Activated CD8-positive, alpha-beta memory T cell treated with anti-CD3 and anti-CD28 coated beads, Interleukin-2, amount 50 U/mL, for 4 hours (primary cell): ENCODE measurements at regions not wholly inside any gene's neighbourhood (a gene's known extent, or its start where the extent isn't known, plus 50 kb on each side); places are given as distances from the start of the nearest gene placed in this dataset.

Experiments
- DNase-seq: peaks from one replicate; pipeline ENCODE4 v3.0.0-alpha.2; 2020

DNA sequence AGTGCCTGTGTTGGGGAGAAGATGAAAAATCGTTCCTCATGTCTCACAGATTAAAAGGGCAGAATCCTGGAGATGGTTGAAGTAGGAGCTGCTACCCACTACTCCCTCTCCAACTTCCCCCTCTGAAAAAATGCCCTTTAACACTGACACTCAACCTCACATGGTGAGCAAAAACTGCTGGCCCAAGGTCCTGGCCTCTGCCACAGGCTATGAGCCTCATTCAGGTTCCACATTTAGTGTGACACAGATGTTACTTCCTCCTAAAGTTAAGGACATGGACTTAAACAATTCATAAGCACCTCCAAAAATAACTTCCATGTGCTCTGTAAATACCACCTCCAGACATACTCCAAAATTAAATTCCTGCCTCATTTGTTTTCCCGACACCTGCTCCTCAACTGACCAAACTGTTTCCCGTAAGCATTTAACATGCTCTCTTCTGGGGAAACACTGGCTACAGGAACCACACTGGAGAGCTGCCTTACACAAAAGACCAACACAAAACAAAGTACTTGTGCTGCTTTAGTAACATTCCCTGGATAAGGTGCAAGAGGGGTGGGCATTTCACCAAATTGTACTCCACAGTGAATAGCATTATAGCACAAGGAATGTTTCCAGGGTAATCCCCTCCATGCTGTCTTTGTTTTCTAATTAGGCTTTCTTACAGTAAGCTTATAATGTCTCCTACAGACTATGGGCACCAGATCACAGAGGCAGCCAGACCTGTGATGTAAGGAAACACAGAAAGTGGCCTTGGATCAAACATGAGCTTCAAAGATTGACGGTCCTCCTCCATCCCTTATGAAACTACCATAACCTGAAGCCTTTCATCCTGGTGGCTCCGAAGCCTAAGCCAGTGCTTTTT, 57.0 kb downstream of the PHLDA1 start:
- DNase-seq, result no peak

DNA sequence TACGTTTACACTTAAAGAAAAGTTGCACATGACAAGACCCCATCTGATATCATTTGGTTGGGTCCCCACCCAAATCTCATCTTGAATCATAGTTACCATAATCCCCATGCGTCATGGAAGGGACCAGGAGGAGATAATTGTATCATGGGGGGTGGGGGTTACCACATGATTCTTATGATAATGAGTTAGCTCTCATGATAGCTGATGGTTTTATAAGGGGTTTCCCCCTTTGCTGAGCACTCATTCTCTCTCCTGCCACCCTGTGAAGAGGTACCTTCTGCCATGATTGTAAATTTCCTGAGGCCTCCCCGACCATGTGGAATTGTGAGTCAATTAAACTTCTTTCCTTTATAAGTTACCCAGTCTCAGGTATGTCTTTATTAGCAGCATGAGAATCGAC, 60.3 kb downstream of the PHLDA1 start:
- DNase-seq, result no peak

DNA sequence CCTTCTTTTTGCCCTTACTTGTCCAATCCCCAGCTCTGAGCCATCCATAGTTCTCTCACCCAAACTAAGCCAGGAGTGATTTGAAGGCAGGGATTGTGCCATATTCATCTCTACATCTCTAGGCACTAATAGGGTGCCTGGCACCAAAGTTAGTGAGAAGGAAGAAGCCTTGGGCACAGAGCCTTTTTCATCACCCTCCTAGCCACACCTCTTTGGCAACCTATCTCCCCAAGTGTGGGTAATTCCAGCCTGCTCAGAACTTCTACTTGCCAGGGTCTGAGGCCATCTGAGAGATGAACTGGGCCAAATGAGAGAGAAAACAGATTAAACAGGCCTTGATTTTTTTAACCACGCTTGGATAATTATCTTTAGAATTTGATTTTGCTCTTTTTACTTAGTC, 61.3 kb downstream of the PHLDA1 start:
- no peak for DNase-seq

DNA sequence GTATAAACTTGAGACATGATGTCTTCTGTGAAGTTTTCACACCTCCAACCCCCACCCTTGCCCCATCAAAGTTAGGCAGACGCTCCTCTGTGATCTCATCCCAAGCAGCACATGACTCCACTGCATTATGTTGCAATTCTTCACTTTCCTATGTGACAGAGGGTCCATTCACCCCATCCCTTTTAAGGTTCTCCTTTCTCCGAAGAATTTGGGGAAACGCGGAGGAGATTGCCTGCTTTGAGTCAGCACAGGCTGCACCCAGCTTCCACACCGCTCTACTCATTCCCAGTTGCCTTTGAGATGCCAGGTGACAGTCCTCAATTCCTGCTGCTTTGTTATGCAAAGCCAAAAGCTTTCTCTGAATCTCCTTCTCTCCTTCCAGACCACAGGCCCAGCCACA, 61.8 kb downstream of the PHLDA1 start:
- DNase-seq, result no peak

DNA sequence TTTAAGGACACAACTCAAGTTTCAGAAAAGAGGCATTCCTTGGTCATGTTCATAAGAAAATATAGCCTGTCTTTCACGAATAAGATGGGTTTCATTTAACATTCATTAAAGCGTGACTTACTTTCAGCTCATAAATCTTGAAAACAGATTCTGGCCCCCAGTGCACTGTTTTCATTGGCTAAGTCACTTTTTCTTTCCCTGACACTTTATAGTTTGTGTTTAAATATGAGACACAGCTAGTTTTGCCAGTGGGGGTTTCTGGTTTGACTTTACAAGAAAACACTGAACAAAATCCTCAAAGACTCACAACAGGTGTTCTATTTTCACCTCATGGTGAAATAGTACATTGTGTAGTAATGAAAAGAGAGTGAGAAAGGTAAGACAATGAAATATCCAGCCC, 65.9 kb downstream of the PHLDA1 start:
- no peak for DNase-seq

DNA sequence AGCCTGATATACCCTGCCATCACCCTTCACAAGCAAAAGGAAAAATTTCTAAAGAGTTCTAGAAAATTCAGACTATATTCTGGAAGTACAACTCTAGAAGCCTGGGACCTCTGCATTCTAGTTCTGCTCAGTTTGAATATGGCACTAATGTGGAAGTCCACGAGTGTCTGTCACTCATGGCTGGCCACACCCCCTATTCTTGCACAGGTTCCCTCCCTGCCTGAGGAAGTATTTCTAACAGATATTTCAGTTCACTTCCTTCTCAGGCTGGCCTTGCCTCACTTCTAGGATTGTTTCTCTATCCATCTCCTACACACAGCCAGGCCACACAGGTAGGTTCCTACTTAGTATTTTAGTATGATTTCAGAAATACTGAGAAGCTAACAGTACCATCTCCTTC, 67.4 kb downstream of the PHLDA1 start:
- DNase-seq, result no peak

DNA sequence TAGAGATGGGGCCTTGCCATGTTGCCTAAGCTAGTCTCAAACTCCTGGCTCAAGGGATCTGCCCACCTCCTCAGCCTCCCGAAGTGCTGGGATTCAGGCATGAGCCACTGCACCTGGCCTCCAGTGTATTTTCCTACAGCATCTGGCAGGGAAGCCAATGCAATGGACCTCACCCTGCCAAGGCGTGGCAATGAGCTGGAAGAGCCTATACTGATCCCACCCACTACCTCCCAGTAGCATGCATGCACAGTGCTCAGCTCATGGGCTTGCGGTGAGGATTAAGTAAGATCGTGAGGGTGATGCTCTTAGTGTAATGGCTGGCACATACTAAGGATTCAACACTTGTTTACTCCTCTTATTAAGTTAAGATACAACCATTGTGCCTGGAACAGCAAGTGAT, 69.7 kb downstream of the PHLDA1 start:
- no peak for DNase-seq

DNA sequence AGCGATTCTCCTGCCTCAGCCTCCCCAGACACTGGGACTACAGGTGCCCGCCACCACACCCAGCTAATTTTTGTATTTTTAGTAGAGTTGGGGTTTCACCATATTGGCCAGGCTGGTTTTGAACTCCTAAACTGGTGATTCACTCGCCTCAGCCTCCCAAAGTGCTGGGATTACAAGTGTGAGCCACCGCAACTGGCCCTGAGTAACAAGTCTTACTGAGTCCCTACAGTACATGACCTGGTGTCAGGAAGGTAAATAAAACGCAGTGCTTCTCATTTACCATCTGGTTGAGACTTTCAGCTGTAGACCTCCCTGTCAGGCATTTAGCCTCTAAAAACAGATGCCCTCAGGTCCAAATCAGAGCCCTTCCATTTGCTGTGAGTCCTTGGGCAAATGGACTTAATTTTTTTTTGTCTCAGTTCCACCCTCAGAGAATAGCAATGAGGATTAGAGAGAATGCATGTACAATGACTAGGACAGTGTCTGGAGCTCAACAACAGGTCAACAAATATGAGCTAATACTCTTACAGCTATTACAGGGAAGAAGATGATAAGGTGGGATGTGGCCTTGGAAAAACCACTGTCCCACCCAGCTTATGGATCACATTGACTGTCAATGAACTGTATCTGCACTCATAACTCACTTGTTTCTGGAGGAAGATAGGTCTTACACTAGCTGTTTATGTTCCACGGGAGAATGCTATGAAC, 70.5 kb downstream of the PHLDA1 start:
- no peak for DNase-seq

DNA sequence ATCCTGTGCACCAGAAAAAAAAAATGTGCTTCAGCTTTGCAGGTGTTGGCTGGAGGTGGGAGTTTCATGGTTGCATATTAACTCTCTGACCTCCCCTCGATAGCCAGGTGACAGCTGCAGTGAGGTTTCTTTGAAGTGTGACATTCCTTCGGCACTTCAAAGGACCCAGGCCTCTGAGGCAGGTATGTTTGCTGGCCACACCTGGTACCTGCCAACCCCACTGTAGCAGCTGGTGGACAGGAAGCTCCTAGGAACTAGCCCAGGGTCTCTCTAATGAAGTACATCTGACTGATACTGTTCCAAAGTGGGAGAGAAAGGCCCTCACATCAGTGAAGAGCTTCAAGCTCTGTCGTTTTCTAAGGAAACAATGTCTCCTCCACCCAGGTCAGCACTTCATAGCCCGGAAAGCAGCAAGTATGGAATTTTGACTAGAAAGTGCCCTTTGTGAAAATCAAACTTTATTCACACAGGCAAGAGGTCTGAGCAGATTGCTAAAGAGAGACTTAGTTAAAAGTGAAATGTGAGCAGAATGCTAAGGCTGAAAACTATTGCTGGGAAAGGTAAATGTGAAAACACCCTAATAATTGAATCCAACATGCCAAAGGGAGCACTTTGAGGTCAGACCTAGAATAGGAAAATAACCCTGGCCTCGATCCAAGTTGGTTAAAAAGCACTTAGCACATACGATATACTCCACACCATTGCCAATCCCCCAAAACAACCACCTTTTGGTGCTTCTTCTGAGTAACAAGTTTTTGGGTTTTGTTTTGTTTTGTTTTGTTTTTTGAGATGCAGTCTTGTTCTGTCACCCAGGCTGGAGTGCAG, 71.3 kb downstream of the PHLDA1 start:
- no peak for DNase-seq

DNA sequence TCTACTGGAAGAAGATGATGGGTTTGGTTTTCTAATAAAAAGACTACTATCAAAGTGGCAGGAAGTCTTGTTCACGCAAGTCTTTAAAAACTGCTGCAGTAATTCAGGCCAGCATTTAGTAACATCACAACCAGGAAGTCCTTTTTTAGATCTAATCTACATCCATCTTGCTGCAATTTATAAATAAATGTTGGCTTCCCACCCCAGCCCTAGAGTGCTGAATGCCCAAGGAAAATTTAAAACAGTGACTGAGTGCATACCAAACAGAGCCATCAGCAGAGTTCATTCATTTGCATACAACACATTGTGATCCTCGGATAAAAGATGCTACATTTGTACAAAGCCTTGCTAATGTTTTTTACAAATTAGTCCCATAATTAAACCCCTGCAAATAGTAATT, 72.1 kb downstream of the PHLDA1 start:
- DNase-seq, result no peak

DNA sequence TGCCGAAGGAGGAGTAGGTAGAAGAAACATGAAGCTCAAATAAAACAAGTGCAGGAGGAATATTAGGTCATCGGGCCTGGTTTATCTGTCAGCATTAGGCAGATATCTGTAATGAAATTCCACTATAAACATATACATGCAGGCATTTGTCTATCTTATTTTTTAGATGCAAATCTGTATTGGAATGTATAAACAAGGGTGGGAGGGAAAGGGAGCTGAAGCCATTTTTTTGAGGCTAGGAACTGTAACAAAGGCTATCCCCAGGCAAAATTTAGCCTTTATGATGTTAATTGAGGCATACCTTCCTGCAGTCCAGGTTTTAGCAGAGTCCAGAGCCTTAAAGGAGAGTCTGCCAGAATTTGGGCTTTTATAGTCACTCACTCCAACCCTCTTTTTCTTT, 72.5 kb downstream of the PHLDA1 start:
- no peak for DNase-seq

DNA sequence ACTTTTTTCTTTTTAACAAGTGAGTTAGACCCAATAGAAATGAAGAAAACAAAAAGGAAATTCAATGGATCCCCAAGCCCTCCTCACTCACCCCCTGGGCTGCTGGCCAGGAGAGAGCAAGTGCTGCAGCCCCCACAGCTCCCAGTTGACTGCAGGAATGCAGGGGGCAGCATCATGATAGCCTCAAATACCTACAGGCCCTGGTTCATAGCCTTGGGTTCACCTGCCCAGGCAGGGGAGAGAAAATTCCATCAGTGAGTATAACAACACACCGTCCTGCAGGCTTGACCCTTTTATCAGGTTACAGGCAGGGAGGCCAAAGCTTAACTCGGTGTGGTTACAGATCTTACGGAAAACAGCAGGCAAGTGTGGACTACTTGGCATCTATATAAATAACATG, 76.3 kb downstream of the PHLDA1 start:
- no peak for DNase-seq

DNA sequence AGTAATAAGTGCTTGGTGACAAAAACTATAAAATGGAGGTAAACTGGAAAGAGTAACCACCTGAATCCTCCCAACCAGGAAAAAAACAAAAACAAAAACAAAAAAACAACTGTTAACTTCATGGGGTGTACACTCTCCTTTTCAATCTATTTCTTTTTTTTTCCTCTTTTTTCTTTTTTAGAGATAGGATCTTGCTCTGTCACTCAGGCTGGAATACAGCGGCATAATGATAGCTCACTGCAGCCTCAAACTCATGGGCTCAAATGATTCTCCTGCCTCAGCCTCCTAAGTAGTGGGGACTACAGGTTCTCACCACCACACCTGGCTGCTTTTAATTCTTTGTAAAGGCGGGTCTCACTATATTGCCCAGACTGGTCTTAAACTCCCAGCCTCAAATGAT, 76.8 kb downstream of the PHLDA1 start:
- no peak for DNase-seq

DNA sequence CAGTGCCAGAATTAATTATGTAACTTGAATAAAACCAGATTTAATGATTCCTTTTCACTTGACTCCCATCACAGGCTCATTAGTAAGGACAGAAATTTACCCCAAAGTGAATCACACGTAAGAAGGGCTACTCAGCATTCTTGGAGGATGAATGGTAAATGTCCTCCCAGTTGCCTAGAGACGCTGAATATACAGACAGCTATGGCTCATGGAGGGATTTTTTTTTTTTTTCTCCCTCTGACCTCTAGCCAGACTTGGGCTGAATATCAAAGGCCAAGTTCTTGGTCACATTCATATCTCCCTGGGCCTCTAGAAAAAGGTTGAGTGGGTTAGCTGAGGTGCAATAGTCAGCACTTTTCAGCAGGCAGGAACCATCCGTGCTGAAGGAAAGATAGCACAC, 77.5 kb downstream of the PHLDA1 start:
- DNase-seq, result no peak

DNA sequence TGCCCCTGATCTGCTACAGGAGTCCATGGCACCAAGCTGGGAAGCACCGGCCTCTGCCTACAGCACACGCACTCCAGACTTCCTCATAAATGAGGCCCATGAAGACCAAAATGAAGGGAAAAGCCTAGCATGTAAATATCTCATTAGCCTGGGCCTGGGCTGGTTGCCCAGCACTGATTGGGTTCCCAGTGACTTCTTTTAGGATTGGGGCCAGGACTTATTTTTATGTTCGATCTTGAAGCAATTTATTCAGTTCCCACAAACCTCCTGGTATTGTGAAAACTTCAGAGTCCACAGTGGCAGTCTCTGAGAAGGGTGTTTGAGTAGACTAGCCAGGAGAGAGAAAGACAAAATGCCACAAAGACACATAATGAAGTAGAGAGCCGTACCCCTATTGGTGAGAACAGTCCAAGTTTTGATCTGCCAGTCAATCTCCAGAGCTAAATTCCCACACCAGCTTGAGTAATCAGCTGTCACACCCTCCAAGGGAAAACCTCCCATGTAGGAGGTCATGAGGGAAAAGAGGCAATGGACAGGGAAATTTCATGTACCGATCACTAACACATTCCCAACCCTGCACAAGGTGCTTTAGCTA, 78.2 kb downstream of the PHLDA1 start:
- no peak for DNase-seq

DNA sequence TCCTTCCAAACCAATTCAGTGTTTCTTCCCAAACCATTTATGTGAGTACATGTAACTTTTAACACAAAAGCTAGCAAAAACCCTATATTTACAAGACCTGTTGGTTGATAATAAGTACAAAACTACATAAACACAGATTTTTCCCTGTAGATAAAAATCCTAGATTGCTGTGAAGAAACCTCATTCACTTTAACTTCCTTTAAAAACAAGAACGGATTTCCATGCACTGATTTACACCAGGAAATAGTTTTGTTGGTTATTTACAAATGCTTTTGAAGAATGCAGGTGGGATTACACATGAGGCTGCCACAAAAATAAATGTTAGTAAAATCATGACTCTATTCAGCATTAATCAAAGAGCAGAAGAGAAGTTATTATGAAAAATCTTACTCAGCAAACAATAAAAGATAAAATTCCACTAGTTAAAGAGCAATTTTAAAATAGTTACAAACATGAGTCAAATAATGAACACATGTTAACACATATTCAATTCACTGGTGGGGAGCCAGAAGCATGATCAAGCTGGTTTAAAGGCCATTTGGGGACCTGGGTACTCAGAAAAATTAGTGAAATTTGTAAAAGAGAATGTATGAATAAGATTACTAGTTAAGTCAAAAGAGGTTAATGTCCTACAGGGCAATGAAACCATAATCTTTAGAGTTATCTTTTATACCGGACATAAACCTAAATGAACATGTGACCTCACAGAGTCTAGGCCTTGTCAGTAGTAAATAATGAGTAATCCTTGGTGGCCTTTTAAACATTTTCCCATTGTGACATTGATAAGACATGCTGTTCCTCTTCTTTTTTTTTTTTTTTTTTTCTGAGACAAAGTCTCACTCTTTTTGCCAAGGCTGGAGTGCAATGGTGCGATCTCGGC, 79.9 kb downstream of the PHLDA1 start:
- no peak for DNase-seq

DNA sequence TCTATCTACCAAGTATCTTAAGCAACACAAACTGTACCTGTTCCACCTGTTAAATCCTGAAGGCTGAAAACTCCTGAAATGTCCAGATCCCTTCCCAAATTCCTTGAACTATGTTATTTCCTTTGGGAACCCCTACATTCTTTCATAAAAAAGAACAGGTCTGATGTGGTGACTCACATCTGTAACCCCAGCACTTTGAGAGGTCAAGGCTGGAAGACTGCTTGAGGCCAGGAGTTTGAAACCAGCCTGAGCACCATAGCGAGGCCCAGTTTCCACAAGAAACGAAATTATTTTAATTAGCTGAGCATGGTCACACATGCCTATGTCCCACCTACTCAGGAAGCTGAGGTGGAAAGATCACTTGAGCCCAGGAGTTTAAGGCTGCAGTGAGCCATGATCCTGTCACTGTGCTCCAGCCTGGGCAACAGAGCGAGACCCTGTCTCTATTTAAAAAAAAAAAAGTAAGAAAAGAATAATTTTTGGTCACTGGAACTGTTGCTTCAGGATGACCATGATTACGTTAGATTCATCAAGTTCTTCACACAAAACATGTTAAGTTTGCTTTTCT, 84.3 kb downstream of the PHLDA1 start:
- DNase-seq, result no peak

DNA sequence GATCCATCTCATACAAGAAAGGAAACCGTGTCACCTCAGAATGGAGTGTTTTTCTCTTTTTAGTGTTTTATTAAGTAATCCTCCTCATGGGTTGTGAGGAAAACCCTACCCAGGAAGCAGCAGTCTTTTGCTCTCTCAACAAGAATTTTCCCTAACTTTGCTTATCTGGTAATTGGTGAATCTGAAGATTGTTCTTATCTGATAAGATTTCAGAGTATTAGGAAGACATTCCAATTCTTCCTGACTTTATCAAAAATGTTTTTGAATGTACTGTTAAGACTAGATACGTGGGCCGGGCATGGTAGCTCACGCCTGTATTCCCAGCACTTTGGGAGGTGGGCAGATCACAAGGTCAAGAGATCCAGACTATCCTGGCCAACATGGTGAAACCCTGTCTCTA, 86.0 kb downstream of the PHLDA1 start:
- no peak for DNase-seq

DNA sequence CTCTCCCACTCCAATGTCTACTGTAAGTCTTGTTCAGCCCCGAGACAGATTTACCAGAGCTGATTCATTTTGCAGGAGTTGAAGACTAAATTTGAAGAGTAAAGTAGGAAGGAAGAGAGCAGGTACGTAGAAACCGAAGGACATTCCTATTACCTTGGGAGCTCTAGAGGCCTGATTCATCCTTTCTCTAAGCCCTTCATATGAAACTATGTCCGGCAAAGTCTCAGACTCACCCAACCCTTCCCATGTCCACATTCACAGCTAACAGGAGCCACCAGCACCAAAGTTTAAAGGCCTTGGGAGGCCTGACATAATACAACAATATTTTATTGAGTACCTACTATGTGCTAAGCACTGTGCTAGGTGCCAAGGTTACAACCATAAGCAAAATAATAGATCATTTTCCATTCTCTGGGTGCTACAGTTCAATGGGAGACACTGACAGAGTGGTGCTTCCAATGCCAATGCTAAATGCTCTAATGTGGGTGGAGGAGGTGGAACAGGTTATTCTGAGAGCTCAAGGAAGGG, 86.6 kb downstream of the PHLDA1 start:
- DNase-seq, result no peak

DNA sequence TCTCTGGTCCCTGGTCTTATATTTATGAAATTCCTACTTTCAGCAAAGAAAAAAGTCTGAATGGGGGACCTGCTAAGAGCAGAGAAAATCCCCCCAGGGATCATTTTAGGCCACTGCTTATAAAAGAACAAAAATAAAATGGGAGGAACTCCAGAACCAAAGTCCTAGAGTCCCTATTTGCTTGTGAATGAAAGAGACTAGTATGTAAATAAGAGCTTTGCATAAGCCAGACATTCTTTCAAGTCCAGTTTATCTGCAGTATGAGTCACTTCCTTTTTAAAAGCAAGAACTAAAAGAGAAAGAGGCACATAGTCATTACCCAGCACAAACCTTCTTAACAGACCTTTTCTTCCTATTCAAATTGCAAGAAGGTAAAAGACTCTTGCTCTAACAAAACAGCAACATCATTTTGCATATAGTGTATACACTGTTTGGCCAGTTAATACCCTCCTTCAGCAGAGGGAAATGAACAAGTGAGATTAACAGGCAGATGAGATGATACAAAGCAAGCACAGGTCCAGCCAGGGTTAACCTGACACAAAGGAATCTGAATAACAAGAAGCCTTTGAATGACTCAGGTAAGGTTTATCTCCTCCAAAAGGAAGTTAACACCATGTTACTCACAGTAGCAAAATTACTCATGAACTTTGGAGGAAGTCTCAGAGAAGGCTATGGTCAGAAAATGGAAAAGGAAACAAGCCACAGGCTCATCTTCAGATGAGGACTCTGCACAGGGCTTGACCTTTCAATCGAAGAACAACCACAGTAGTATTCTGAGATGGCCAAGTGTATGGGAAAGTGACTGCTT, 87.3 kb downstream of the PHLDA1 start:
- DNase-seq, result no peak

DNA sequence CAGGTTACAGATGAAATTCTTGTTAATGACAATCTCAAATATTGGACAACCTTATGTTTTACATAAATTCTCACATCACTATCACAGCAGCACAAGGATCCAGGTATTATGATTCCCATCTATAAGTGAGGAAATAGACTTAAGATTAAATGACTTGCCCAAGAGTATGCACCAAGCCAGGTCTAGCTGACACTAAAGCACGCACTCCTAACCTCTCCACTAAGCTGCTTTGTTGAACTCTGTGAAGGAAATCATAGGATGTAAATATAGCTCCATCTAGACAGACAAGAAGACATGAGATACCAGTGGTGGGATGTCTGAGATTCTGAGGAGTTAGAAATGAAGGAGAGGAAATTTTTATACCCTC, 87.9 kb downstream of the PHLDA1 start:
- no peak for DNase-seq
